KMS-11 (cell line): ENCODE measurements at regions not wholly inside any gene's neighbourhood (a gene's known extent, or its start where the extent isn't known, plus 50 kb on each side); places are given as distances from the start of the nearest gene placed in this dataset.

Experiments
- H2AFZ ChIP-seq: fragments of 200-600 bp; sonication (generic); 2 replicates; pipeline ENCODE4 v1.6.1; 2016; ENCODE audit warnings: antibody characterized with exemption, mixed run types, low read depth
- H3K27ac ChIP-seq: fragments of 200-600 bp; sonication (generic); 2 replicates; pipeline ENCODE4 v1.6.1; 2016; ENCODE audit warnings: mild to moderate bottlenecking, mixed run types
- H3K27me3 ChIP-seq: fragments of 200-600 bp; sonication (generic); 2 replicates; pipeline ENCODE4 v1.6.1; 2017; ENCODE audit warnings: mild to moderate bottlenecking, low read depth, mixed run types, moderate library complexity; ENCODE audit not compliant: insufficient read depth
- H3K36me3 ChIP-seq: fragments of 200-600 bp; sonication (generic); 2 replicates; pipeline ENCODE4 v1.6.1; 2017; ENCODE audit warnings: mild to moderate bottlenecking, mixed run types; ENCODE audit not compliant: insufficient read depth
- H3K4me1 ChIP-seq: fragments of 200-600 bp; sonication (generic); 2 replicates; pipeline ENCODE4 v1.6.1; 2016; ENCODE audit warnings: mild to moderate bottlenecking, low read depth, mixed run types; ENCODE audit not compliant: poor library complexity, severe bottlenecking
- H3K4me2 ChIP-seq: fragments of 200-600 bp; sonication (generic); 2 replicates; pipeline ENCODE4 v1.7.0; 2016; ENCODE audit warnings: mild to moderate bottlenecking, mixed run types
- H3K4me3 ChIP-seq: fragments of 200-600 bp; sonication (generic); IDR thresholded peaks from 2 replicates; pipeline ENCODE4 v1.6.1; 2017; ENCODE audit warnings: low read depth, low read length, mixed read lengths; ENCODE audit not compliant: insufficient read depth
- H3K79me2 ChIP-seq: fragments of 200-600 bp; sonication (generic); 2 replicates; pipeline ENCODE4 v1.6.1; 2016; ENCODE audit warnings: low read depth, mixed run types; ENCODE audit not compliant: insufficient read depth
- H3K9ac ChIP-seq: fragments of 200-600 bp; sonication (generic); 2 replicates; pipeline ENCODE4 v1.6.1; 2016; ENCODE audit warnings: mild to moderate bottlenecking, mixed run types
- H4K20me1 ChIP-seq: fragments of 200-600 bp; sonication (generic); 2 replicates; pipeline ENCODE4 v1.6.1; 2016; ENCODE audit warnings: mild to moderate bottlenecking, mixed run types; ENCODE audit not compliant: insufficient read depth
- CTCF ChIP-seq: fragments of 200-600 bp; sonication (generic); conservative IDR thresholded peaks from 2 replicates; pipeline ENCODE4 v1.6.1; 2017; ENCODE audit warnings: low read depth, mild to moderate bottlenecking, antibody characterized with exemption, low read length, moderate library complexity, mixed read lengths

GRCh38 chr4:126046081-126046614, 731.4 kb downstream of the FAT4 start:
- Histone ChIP-seq H3K36me3 (no peaks in the 10 kb centered on the region), H3K4me3 (no peak overlapping the region), H3K4me1 (peaks cover 5% of the 10 kb centered on the region), H3K27ac (no peak overlapping the region), H2AFZ (no peak overlapping the region), H3K79me2 (no peaks in the 10 kb centered on the region), H3K4me2 (no peak overlapping the region), H4K20me1 (no peaks in the 10 kb centered on the region), H3K9ac (no peak overlapping the region), H3K27me3 (no peaks in the 10 kb centered on the region)
- TF ChIP-seq CTCF: no peak

GRCh38 chr4:126047114-126047513, 732.4 kb downstream of the FAT4 start:
- Histone ChIP-seq H3K4me2 (no peak overlapping the region), H2AFZ (no peak overlapping the region), H3K4me1 (peaks cover 5% of the 10 kb centered on the region), H3K27me3 (no peaks in the 10 kb centered on the region), H3K4me3 (no peak overlapping the region), H3K9ac (no peak overlapping the region), H3K36me3 (no peaks in the 10 kb centered on the region), H3K27ac (no peak overlapping the region), H3K79me2 (no peaks in the 10 kb centered on the region), H4K20me1 (no peaks in the 10 kb centered on the region)
- no peak for TF ChIP-seq CTCF

- Histone ChIP-seq H3K4me1 (peaks cover 5% of the 10 kb centered on the region), H2AFZ (no peak overlapping the region), H3K27ac (no peak overlapping the region), H3K36me3 (no peaks in the 10 kb centered on the region), H3K79me2 (no peaks in the 10 kb centered on the region), H3K9ac (no peak overlapping the region), H3K4me3 (no peak overlapping the region), H3K27me3 (no peaks in the 10 kb centered on the region), H4K20me1 (no peaks in the 10 kb centered on the region), H3K4me2 (no peak overlapping the region)
- no peak for TF ChIP-seq CTCF
Observed at GRCh38 chr4:126051689-126052424, 737.1 kb downstream of the FAT4 start.

GRCh38 chr4:126056116-126056650, 741.4 kb downstream of the FAT4 start:
- no peak overlapping the region for H3K27ac ChIP-seq
- no peak overlapping the region for H2AFZ ChIP-seq
- no peak for TF ChIP-seq CTCF
- no peaks in the 10 kb centered on the region for H3K36me3 ChIP-seq
- no peaks in the 10 kb centered on the region for H3K27me3 ChIP-seq
- no peak overlapping the region for H3K4me2 ChIP-seq
- H3K79me2 ChIP-seq: no peaks in the 10 kb centered on the region
- H3K9ac ChIP-seq: no peak overlapping the region
- no peaks in the 10 kb centered on the region for H3K4me1 ChIP-seq
- no peak overlapping the region for H3K4me3 ChIP-seq
- H4K20me1 ChIP-seq: no peaks in the 10 kb centered on the region
